OCI-M1 (cell line): ENCODE measurements at regions not wholly inside any gene's neighbourhood (a gene's known extent, or its start where the extent isn't known, plus 50 kb on each side); places are given as distances from the start of the nearest gene placed in this dataset.

Source experiments
- DNase-seq: peaks from one replicate; lab custom pipeline; 2025; lab: John Stamatoyannopoulos, UW

- no peak for DNase-seq
These were observed 273.1 kb downstream of the TTLL7 start for GRCh38 chr1:83725735-83726360.

GRCh38 chr1:83718338-83718737 lies 280.6 kb downstream of the TTLL7 start:
- DNase-seq = no peak

GRCh38 chr1:83717785-83718184 lies 281.1 kb downstream of the TTLL7 start:
- no peak for DNase-seq

- no peak for DNase-seq
These were observed 282.3 kb downstream of the TTLL7 start for GRCh38 chr1:83716641-83717040.

GRCh38 chr1:83715550-83715949 lies 283.4 kb downstream of the TTLL7 start:
- DNase-seq = no peak

- DNase-seq = no peak
These were observed 289.3 kb downstream of the TTLL7 start for GRCh38 chr1:83709662-83710061.

- no peak for DNase-seq
These were observed 292.5 kb downstream of the TTLL7 start for GRCh38 chr1:83706354-83706938.

GRCh38 chr1:83705091-83705490 lies 293.8 kb downstream of the TTLL7 start:
- peak; percentile 62 for DNase-seq

GRCh38 chr1:83704350-83704749 lies 294.6 kb downstream of the TTLL7 start:
- DNase-seq = no peak

- no peak for DNase-seq
These were observed 296.6 kb downstream of the TTLL7 start for GRCh38 chr1:83702356-83702755.

GRCh38 chr1:83701355-83701754 lies 297.6 kb downstream of the TTLL7 start:
- no peak for DNase-seq

GRCh38 chr1:83698644-83699043 lies 300.3 kb downstream of the TTLL7 start:
- DNase-seq = no peak

GRCh38 chr1:83697961-83698360 lies 301.0 kb downstream of the TTLL7 start:
- no peak for DNase-seq

GRCh38 chr1:83697220-83697619 lies 301.7 kb downstream of the TTLL7 start:
- no peak for DNase-seq

- no peak for DNase-seq
These were observed 304.5 kb downstream of the TTLL7 start for GRCh38 chr1:83694449-83694848.

GRCh38 chr1:83693427-83694126 lies 305.4 kb downstream of the TTLL7 start:
- DNase-seq = peak; percentile 14

GRCh38 chr1:83692524-83693381 lies 306.2 kb downstream of the TTLL7 start:
- no peak for DNase-seq

- no peak for DNase-seq
These were observed 306.9 kb downstream of the TTLL7 start for GRCh38 chr1:83691953-83692500.

GRCh38 chr1:83689921-83690868 lies 308.7 kb downstream of the TTLL7 start:
- DNase-seq = no peak

GRCh38 chr1:83682132-83682531 lies 316.8 kb downstream of the TTLL7 start:
- DNase-seq = no peak

GRCh38 chr1:83676106-83676505 lies 322.8 kb downstream of the TTLL7 start:
- no peak for DNase-seq
